Duodenal mucosa (tissue), 2 donors: ENCODE measurements at regions not wholly inside any gene's neighbourhood (a gene's known extent, or its start where the extent isn't known, plus 50 kb on each side); places are given as distances from the start of the nearest gene placed in this dataset.

Experiments
- H3K27ac ChIP-seq: one replicate; pipeline ENCODE4 v1.7.0; 2013; ENCODE audit warnings: low read depth, low read length
- H3K27me3 ChIP-seq, 2 donors: one replicate each; pipeline ENCODE4 v1.7.0; 2013; ENCODE audit warnings: low read length in 2 of 2, control low read depth in 1 of 2; ENCODE audit not compliant: insufficient read depth in 2 of 2, control insufficient read depth in 1 of 2
- H3K36me3 ChIP-seq, 2 donors: one replicate each; pipeline ENCODE4 v1.7.0; 2013; ENCODE audit warnings: low read length in 2 of 2, control low read depth in 1 of 2; ENCODE audit not compliant: insufficient read depth in 2 of 2, control insufficient read depth in 1 of 2
- H3K4me1 ChIP-seq, 2 donors: one replicate each; pipeline ENCODE4 v1.7.0; 2013; ENCODE audit warnings: low read length in 2 of 2, control low read depth in 1 of 2; ENCODE audit not compliant: insufficient read depth in 2 of 2, control insufficient read depth in 1 of 2
- H3K4me3 ChIP-seq, 2 donors: one replicate each; pipeline ENCODE4 v1.7.0; 2013; ENCODE audit warnings: low read length in 2 of 2, low read depth in 1 of 2
- H3K9ac ChIP-seq, 2 donors: one replicate each; pipeline ENCODE4 v1.7.0; 2013; ENCODE audit warnings: low read length in 2 of 2, low read depth in 1 of 2
- H3K9me3 ChIP-seq, 2 donors: one replicate each; pipeline ENCODE4 v1.7.0; 2013; ENCODE audit warnings: low read length in 2 of 2, control low read depth in 1 of 2; ENCODE audit not compliant: control insufficient read depth in 1 of 2

- H3K27me3 ChIP-seq = no peaks in the 10 kb centered on the region
- no peak overlapping the region for H3K27ac ChIP-seq
- no peaks in the 10 kb centered on the region for H3K9me3 ChIP-seq
- no peaks in the 10 kb centered on the region for H3K4me1 ChIP-seq
- H3K36me3 ChIP-seq = no peaks in the 10 kb centered on the region
- H3K4me3 ChIP-seq = no peak overlapping the region
- no peak overlapping the region for H3K9ac ChIP-seq
Measured at GRCh38 chr18:25817546-25818237, 272.7 kb downstream of the SS18 start.

- Histone ChIP-seq H3K36me3 (no peaks in the 10 kb centered on the region), H3K27ac (no peak overlapping the region), H3K9ac (no peak overlapping the region), H3K27me3 (no peaks in the 10 kb centered on the region), H3K4me1 (no peaks in the 10 kb centered on the region), H3K4me3 (no peak overlapping the region), H3K9me3 (no peaks in the 10 kb centered on the region)
Measured at GRCh38 chr18:25815659-25816058, 274.8 kb downstream of the SS18 start.

- no peak overlapping the region for H3K9ac ChIP-seq
- H3K36me3 ChIP-seq = no peaks in the 10 kb centered on the region
- H3K4me1 ChIP-seq = no peaks in the 10 kb centered on the region
- no peaks in the 10 kb centered on the region for H3K9me3 ChIP-seq
- no peak overlapping the region for H3K4me3 ChIP-seq
- H3K27me3 ChIP-seq = no peaks in the 10 kb centered on the region
- H3K27ac ChIP-seq = no peak overlapping the region
Measured at GRCh38 chr18:25814841-25815458, 275.5 kb downstream of the SS18 start.

GRCh38 chr18:25813110-25813509 is 277.3 kb downstream of the SS18 start:
- Histone ChIP-seq H3K4me1 (no peaks in the 10 kb centered on the region), H3K9me3 (no peaks in the 10 kb centered on the region), H3K4me3 (no peak overlapping the region), H3K27me3 (no peaks in the 10 kb centered on the region), H3K9ac (no peak overlapping the region), H3K27ac (no peak overlapping the region), H3K36me3 (no peaks in the 10 kb centered on the region)

GRCh38 chr18:25810736-25811135 is 279.7 kb downstream of the SS18 start:
- no peak overlapping the region for H3K9ac ChIP-seq
- no peaks in the 10 kb centered on the region for H3K36me3 ChIP-seq
- H3K27me3 ChIP-seq = no peaks in the 10 kb centered on the region
- H3K4me1 ChIP-seq = no peaks in the 10 kb centered on the region
- no peak overlapping the region for H3K27ac ChIP-seq
- H3K4me3 ChIP-seq = no peak overlapping the region
- no peaks in the 10 kb centered on the region for H3K9me3 ChIP-seq

- no peak overlapping the region for H3K4me3 ChIP-seq
- H3K36me3 ChIP-seq = no peaks in the 10 kb centered on the region
- H3K27ac ChIP-seq = no peak overlapping the region
- no peaks in the 10 kb centered on the region for H3K27me3 ChIP-seq
- H3K9ac ChIP-seq = no peak overlapping the region
- H3K4me1 ChIP-seq = no peaks in the 10 kb centered on the region
- H3K9me3 ChIP-seq = no peaks in the 10 kb centered on the region
Measured at GRCh38 chr18:25805939-25806338, 284.5 kb downstream of the SS18 start.

- H3K27me3 ChIP-seq = no peaks in the 10 kb centered on the region
- H3K9me3 ChIP-seq = no peaks in the 10 kb centered on the region
- H3K36me3 ChIP-seq = no peaks in the 10 kb centered on the region
- no peak overlapping the region for H3K4me3 ChIP-seq
- no peaks in the 10 kb centered on the region for H3K4me1 ChIP-seq
- no peak overlapping the region for H3K27ac ChIP-seq
- H3K9ac ChIP-seq = no peak overlapping the region
Measured at GRCh38 chr18:25805323-25805722, 285.1 kb downstream of the SS18 start.

GRCh38 chr18:25799231-25799630 is 291.2 kb downstream of the SS18 start:
- Histone ChIP-seq H3K36me3 (no peaks in the 10 kb centered on the region), H3K9me3 (no peaks in the 10 kb centered on the region), H3K27me3 (no peaks in the 10 kb centered on the region), H3K9ac (no peak overlapping the region), H3K4me3 (no peak overlapping the region), H3K4me1 (no peaks in the 10 kb centered on the region), H3K27ac (no peak overlapping the region)

GRCh38 chr18:25798046-25798445 is 292.4 kb downstream of the SS18 start:
- H3K27ac ChIP-seq = no peak overlapping the region
- no peaks in the 10 kb centered on the region for H3K36me3 ChIP-seq
- H3K4me3 ChIP-seq = no peak overlapping the region
- no peaks in the 10 kb centered on the region for H3K27me3 ChIP-seq
- no peaks in the 10 kb centered on the region for H3K4me1 ChIP-seq
- H3K9me3 ChIP-seq = no peaks in the 10 kb centered on the region
- H3K9ac ChIP-seq = no peak overlapping the region

- no peaks in the 10 kb centered on the region for H3K36me3 ChIP-seq
- no peaks in the 10 kb centered on the region for H3K27me3 ChIP-seq
- H3K9me3 ChIP-seq = no peaks in the 10 kb centered on the region
- no peak overlapping the region for H3K27ac ChIP-seq
- no peaks in the 10 kb centered on the region for H3K4me1 ChIP-seq
- H3K4me3 ChIP-seq = no peak overlapping the region
- no peak overlapping the region for H3K9ac ChIP-seq
Measured at GRCh38 chr18:25795213-25795612, 295.2 kb downstream of the SS18 start.
